Psoas muscle (tissue), 7 donors: ENCODE measurements at regions not wholly inside any gene's neighbourhood (a gene's known extent, or its start where the extent isn't known, plus 50 kb on each side); places are given as distances from the start of the nearest gene placed in this dataset.

ENCODE experiments used
- ATAC-seq, 4 donors: fragments of 200-7000 bp; cut with Tn5 transposase; one replicate each; pipeline ENCODE4 v1.9.1; 2020; ENCODE audit warnings: moderate library complexity in 3 of 4, mild to moderate bottlenecking in 2 of 4
- DNase-seq, 2 donors: peaks; one replicate each; pipeline ENCODE4 v3.0.0-alpha.2; 2020
- H3K27ac ChIP-seq: fragments of 200-600 bp; one replicate; pipeline ENCODE4 v1.8.0; 2022
- H3K27me3 ChIP-seq, 3 donors: fragments of 200-600 bp in 1 of 3; one replicate each; pipeline versions ENCODE4 v1.6.1 to v1.8.0; 2013 to 2022; ENCODE audit warnings: low read length in 2 of 3, mild to moderate bottlenecking in 2 of 3, moderate library complexity in 1 of 3; ENCODE audit not compliant: insufficient read depth in 3 of 3
- H3K36me3 ChIP-seq, 2 donors: fragments of 200-600 bp in 1 of 2; one replicate each; pipeline versions ENCODE4 v1.6.1 to v1.8.0; 2013 to 2022; ENCODE audit warnings: low read depth in 1 of 2, mild to moderate bottlenecking in 1 of 2, moderate library complexity in 1 of 2; ENCODE audit not compliant: insufficient read depth in 1 of 2
- H3K4me1 ChIP-seq: fragments of 200-600 bp; one replicate; pipeline ENCODE4 v1.8.0; 2022
- H3K4me3 ChIP-seq: fragments of 200-600 bp; one replicate; pipeline ENCODE4 v1.8.0; 2022; ENCODE audit warnings: mild to moderate bottlenecking
- H3K9me3 ChIP-seq: fragments of 200-600 bp; one replicate; pipeline ENCODE4 v1.8.0; 2022
- WGBS, 3 donors: extraction: QIAGEN DNeasy Blood & Tissue Kit; methylation state at CpG; one replicate each; pipeline versions ENCODE4 v1.1.6 to v1.1.7; 2013; 5-methylcytosine and 5-hydroxymethylcytosine counted together
- intact Hi-C, 2 donors: fragments of 100-400 bp; cut with DNase I; formaldehyde crosslinking; loops; one replicate each; pipeline versions ENCODE4 v1.11.0 to v1.14.2; 2022
- TF ChIP-seq, protein P1 (sequence below): fragments of 200-600 bp; IDR thresholded peaks from one replicate; pipeline ENCODE4 v1.8.0; 2022; ENCODE audit warnings: antibody characterized with exemption
- donor health status: healthy with polysubstance abuse.
- donor health status: DM: no; HTN: no; CAD: no; lungs with moderate emphysema.
- donor health status: Bipolar disorder and iron deficiency.
- donor health status: healthy.
- donor health status: DM: yes; HTN: yes; CAD: no.
- donor health status: DM: no; HTN: no; CAD: no.
- donor health status: DM: yes; HTN: yes; CAD: no.

- H3K36me3 ChIP-seq: no peaks in the 10 kb centered on the region
- DNase-seq: no peak
- no peak for ATAC-seq
- H3K9me3 ChIP-seq: no peaks in the 10 kb centered on the region
- no peak overlapping the region for H3K27ac ChIP-seq
- peaks cover 9 to 90% (median 27%) of the 10 kb centered on the region in 3 donors for H3K27me3 ChIP-seq
- TF ChIP-seq, protein P1, sequence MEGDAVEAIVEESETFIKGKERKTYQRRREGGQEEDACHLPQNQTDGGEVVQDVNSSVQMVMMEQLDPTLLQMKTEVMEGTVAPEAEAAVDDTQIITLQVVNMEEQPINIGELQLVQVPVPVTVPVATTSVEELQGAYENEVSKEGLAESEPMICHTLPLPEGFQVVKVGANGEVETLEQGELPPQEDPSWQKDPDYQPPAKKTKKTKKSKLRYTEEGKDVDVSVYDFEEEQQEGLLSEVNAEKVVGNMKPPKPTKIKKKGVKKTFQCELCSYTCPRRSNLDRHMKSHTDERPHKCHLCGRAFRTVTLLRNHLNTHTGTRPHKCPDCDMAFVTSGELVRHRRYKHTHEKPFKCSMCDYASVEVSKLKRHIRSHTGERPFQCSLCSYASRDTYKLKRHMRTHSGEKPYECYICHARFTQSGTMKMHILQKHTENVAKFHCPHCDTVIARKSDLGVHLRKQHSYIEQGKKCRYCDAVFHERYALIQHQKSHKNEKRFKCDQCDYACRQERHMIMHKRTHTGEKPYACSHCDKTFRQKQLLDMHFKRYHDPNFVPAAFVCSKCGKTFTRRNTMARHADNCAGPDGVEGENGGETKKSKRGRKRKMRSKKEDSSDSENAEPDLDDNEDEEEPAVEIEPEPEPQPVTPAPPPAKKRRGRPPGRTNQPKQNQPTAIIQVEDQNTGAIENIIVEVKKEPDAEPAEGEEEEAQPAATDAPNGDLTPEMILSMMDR: no peak
- intact Hi-C loops: no loop called here
- H3K4me3 ChIP-seq: no peak overlapping the region
- peaks cover 3% of the 10 kb centered on the region for H3K4me1 ChIP-seq
- 69 to 74% (median 73%) methylated on average over 8 of the region's 8 CpGs for WGBS, 3 donors
These were observed 111.7 kb upstream of the MYL2 start for GRCh38 chr12:111031916-111032590.

- no peak for DNase-seq
- H3K9me3 ChIP-seq: no peaks in the 10 kb centered on the region
- no peak overlapping the region for H3K27ac ChIP-seq
- H3K4me3 ChIP-seq: no peak overlapping the region
- peaks cover 3% of the 10 kb centered on the region for H3K4me1 ChIP-seq
- no peak for ATAC-seq
- no peaks in the 10 kb centered on the region for H3K36me3 ChIP-seq
- peaks cover 9 to 82% (median 22%) of the 10 kb centered on the region in 3 donors for H3K27me3 ChIP-seq
- TF ChIP-seq, protein P1: no peak
- WGBS, 3 donors: 28 to 34% (median 33%) methylated on average over 5 of the region's 5 CpGs
- intact Hi-C loops: no loop called here
These were observed 110.4 kb upstream of the MYL2 start for GRCh38 chr12:111030800-111031199.

DNA sequence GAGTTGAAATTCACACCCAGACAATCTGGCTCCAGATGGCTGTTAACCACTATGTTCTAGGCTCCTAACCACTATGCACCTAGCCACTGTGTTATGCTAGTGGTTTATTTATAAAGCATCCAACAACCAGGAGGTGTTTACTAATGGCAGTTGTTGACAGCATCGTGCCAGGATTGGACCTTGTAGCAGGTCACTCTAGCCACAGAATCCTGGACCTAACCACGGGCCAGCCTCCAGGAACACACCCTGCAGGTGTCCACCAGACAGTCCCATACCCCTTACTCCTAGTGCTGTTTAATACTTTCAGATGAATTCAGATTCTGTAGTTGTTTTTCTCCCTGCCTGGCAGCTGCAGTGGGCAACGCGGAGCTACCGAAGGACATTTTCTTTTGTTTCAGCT lies 109.4 kb upstream of the MYL2 start:
- ATAC-seq (no peak), DNase-seq (no peak)
- intact Hi-C loops: no loop called here
- 38 to 52% (median 45%) methylated on average over 5 of the region's 5 CpGs for WGBS, 3 donors
- TF ChIP-seq, protein P1: no peak
- Histone ChIP-seq H3K9me3 (no peaks in the 10 kb centered on the region), H3K27me3 (peaks cover 9 to 76% (median 18%) of the 10 kb centered on the region in 3 donors), H3K27ac (no peak overlapping the region), H3K36me3 (no peaks in the 10 kb centered on the region), H3K4me1 (peaks cover 3% of the 10 kb centered on the region), H3K4me3 (no peak overlapping the region)

DNA sequence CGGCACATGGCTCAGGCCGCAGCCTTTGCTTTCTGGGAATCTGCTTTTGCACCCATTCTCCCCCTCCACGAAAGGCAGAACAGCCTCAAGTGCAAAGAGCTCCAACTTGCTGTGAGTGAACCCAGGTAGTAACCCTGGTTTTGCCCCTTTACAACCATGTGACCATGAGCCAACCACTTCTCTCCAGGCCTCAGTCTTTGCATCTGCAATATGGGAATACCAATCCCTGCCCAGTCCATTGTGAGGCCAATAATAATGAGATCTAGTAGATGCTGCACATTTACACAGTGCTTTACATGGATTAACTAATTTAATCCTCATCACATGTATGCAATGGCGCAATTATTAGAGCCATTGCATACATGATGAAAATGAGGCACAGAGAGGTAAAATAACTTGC lies 108.9 kb upstream of the MYL2 start:
- Histone ChIP-seq H3K27ac (no peak overlapping the region), H3K4me1 (peaks cover 3% of the 10 kb centered on the region), H3K9me3 (no peaks in the 10 kb centered on the region), H3K4me3 (no peak overlapping the region), H3K36me3 (no peaks in the 10 kb centered on the region), H3K27me3 (peaks cover 6 to 78% (median 15%) of the 10 kb centered on the region in 3 donors)
- DNase-seq (no peak), ATAC-seq (no peak)
- 92 to 96% (median 93%) methylated on average over 4 of the region's 4 CpGs for WGBS, 3 donors
- intact Hi-C loops: no loop called here
- TF ChIP-seq, protein P1: no peak

DNA sequence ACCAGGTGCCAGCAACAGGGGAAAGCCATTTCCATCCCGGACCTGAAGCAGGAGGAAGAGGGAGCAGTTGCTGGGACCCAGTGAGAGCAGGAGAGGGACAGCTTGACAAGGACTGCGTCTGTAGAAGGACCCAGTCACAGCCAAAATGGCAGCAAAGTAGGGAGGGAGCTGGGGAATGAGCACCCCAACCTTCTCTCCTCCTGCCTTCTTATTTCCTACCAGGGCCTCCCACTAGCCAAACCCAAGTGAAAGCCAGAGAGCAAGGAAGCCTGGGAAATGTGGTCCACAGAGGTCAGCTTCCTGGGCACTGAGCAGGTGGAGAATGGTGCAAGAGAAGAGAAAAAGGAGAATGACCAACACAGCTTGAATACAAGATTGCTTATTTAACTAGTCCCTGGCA lies 108.5 kb upstream of the MYL2 start:
- Histone ChIP-seq H3K9me3 (no peaks in the 10 kb centered on the region), H3K4me1 (peaks cover 3% of the 10 kb centered on the region), H3K4me3 (no peak overlapping the region), H3K27me3 (peaks cover 4 to 78% (median 12%) of the 10 kb centered on the region in 3 donors), H3K36me3 (no peaks in the 10 kb centered on the region), H3K27ac (no peak overlapping the region)
- whole genome bisulfite sequencing, 3 donors: 70 to 84% (median 71%) methylated on average over 2 of the region's 2 CpGs
- TF ChIP-seq, protein P1: no peak
- DNase-seq (no peak), ATAC-seq (no peak)
- intact Hi-C loops: no loop called here
